Neural cell (in vitro differentiated cells): ENCODE measurements at regions not wholly inside any gene's neighbourhood (a gene's known extent, or its start where the extent isn't known, plus 50 kb on each side); places are given as distances from the start of the nearest gene placed in this dataset.
"Not testable (repeated sequence)": the region's sequence is repeated elsewhere in the genome, so short reads cannot be mapped to it uniquely, and the experiment has no call there.

ENCODE experiments used
- H2AFZ ChIP-seq: fragments of 200-600, 300-800 bp; sonication (generic), shearing (Covaris generic); 2 replicates; pipeline ENCODE4 v1.6.0; 2014; ENCODE audit warnings: low read depth, mild to moderate bottlenecking, antibody characterized with exemption, low read length, moderate library complexity
- H3F3A ChIP-seq: fragments of 200-600 bp; shearing (Covaris generic); 2 replicates; pipeline ENCODE4 v1.6.1; 2016; ENCODE audit warnings: mild to moderate bottlenecking, moderate library complexity, mixed read lengths, antibody characterized with exemption, low read length; ENCODE audit not compliant: insufficient read depth, poor library complexity, severe bottlenecking
- H3K27ac ChIP-seq: fragments of 200-600, 300-800 bp; sonication (generic), shearing (Covaris generic); 2 replicates; pipeline ENCODE4 v1.5.1; 2014; ENCODE audit warnings: mild to moderate bottlenecking, low read length, moderate library complexity
- H3K27me3 ChIP-seq: fragments of 300-800, 200-600 bp; sonication (generic), shearing (Covaris generic); 2 replicates; pipeline ENCODE4 v1.6.0; 2014; ENCODE audit warnings: mild to moderate bottlenecking, low read depth, low read length, moderate library complexity; ENCODE audit not compliant: insufficient read depth
- H3K36me3 ChIP-seq: fragments of 300-800, 200-600 bp; sonication (generic), shearing (Covaris generic); 2 replicates; pipeline ENCODE4 v1.5.1; 2014; ENCODE audit warnings: mild to moderate bottlenecking, antibody characterized with exemption, low read length, moderate library complexity; ENCODE audit not compliant: insufficient read depth
- H3K4me2 ChIP-seq: fragments of 300-800, 200-600 bp; sonication (generic), shearing (Covaris generic); 2 replicates; pipeline ENCODE4 v1.6.0; 2014; ENCODE audit warnings: mild to moderate bottlenecking, low read length
- H3K4me3 ChIP-seq: fragments of 300-800, 200-600 bp; sonication (generic), shearing (Covaris generic); 2 replicates; pipeline ENCODE4 v1.5.1; 2014; ENCODE audit warnings: mild to moderate bottlenecking, low read length, moderate library complexity
- H3K79me2 ChIP-seq: fragments of 200-600 bp; shearing (Covaris generic); replicated peaks from 2 replicates; pipeline ENCODE4 v1.6.0; 2014; ENCODE audit warnings: mild to moderate bottlenecking, low read length, moderate library complexity; ENCODE audit not compliant: insufficient read depth
- H3K9ac ChIP-seq: fragments of 300-800, 200-600 bp; sonication (generic), shearing (Covaris generic); 2 replicates; pipeline ENCODE4 v1.6.1; 2016; ENCODE audit warnings: mild to moderate bottlenecking, low read length, mixed read lengths
- H3K9me2 ChIP-seq: fragments of 200-600 bp; shearing (Covaris generic); 2 replicates; pipeline ENCODE4 v1.6.1; 2016; ENCODE audit warnings: mild to moderate bottlenecking, low read length, mixed read lengths; ENCODE audit not compliant: insufficient read depth
- H3K9me3 ChIP-seq: fragments of 200-600, 300-800 bp; sonication (generic), shearing (Covaris generic); 2 replicates; pipeline ENCODE4 v1.6.1; 2016; ENCODE audit warnings: mild to moderate bottlenecking, mixed run types, low read length, moderate library complexity, mixed read lengths
- H4K20me1 ChIP-seq: fragments of 200-600 bp; shearing (Covaris generic); 2 replicates; pipeline ENCODE4 v1.6.1; 2016; ENCODE audit warnings: mild to moderate bottlenecking, mixed run types; ENCODE audit not compliant: insufficient read depth
- EP300 ChIP-seq: fragments of 450-650 bp; conservative IDR thresholded peaks from 2 replicates; pipeline ENCODE4 v1.6.1; 2014; ENCODE audit warnings: antibody characterized with exemption, mild to moderate bottlenecking, moderate library complexity; ENCODE audit not compliant: poor library complexity, severe bottlenecking
- EZH2 ChIP-seq: fragments of 200-600, 300-800 bp; shearing (Covaris generic), sonication (generic); IDR thresholded peaks from 2 replicates; pipeline ENCODE4 v1.6.1; 2014; ENCODE audit warnings: antibody characterized with exemption, low read length, borderline replicate concordance, mild to moderate bottlenecking; ENCODE audit not compliant: insufficient read depth, poor library complexity, severe bottlenecking
- MXI1 ChIP-seq: fragments of 450-650 bp; conservative IDR thresholded peaks from 2 replicates; pipeline ENCODE4 v1.6.1; 2014; ENCODE audit warnings: antibody characterized with exemption, mild to moderate bottlenecking; ENCODE audit not compliant: poor library complexity, severe bottlenecking
- POLR2AphosphoS5 ChIP-seq: IDR thresholded peaks from 2 replicates; pipeline ENCODE4 v1.6.1; 2012
- RAD21 ChIP-seq: fragments of 450-650 bp; conservative IDR thresholded peaks from 2 replicates; pipeline ENCODE4 v1.6.1; 2014; ENCODE audit warnings: antibody characterized with exemption, mild to moderate bottlenecking, moderate library complexity
- SMC3 ChIP-seq: fragments of 450-650 bp; conservative IDR thresholded peaks from 2 replicates; pipeline ENCODE4 v1.6.1; 2014; ENCODE audit warnings: antibody characterized with exemption, mild to moderate bottlenecking, moderate library complexity; ENCODE audit not compliant: poor library complexity
- TAF1 ChIP-seq: IDR thresholded peaks from 2 replicates; pipeline ENCODE4 v1.6.1; 2012; ENCODE audit warnings: low read depth
- TF ChIP-seq, protein P1 (sequence below): IDR thresholded peaks from 2 replicates; pipeline ENCODE4 v1.6.1; 2012; ENCODE audit warnings: borderline replicate concordance
- TF ChIP-seq, protein P2 (sequence below): fragments of 450-650 bp; IDR thresholded peaks from 2 replicates; pipeline ENCODE4 v1.5.1; 2014; ENCODE audit warnings: antibody characterized with exemption, mild to moderate bottlenecking, moderate library complexity; ENCODE audit not compliant: poor library complexity, severe bottlenecking

DNA sequence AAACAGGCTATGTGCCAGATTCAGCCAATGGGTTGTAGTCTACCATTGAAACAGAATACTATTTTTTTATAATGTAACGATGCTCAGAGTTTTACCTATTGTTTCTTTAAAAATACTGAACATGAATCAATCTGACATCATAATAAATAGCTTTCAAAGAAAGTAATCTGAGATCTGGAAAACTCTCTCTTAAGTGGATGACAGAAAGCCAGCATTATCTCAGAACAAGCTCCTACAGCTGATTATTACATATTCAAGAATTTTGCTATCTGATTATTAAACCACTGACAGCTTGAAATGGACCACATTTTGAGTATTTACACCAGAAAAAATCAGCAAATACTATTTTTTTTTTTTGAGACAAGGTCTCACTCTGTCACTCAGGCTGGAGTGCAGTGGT lies 484.2 kb upstream of the SOX9 start:
- Histone ChIP-seq H3K36me3 (no peaks in the 10 kb centered on the region), H2AFZ (no peak overlapping the region), H3K9me2 (no peaks in the 10 kb centered on the region), H3K4me2 (no peak overlapping the region), H3K79me2 (no peaks in the 10 kb centered on the region), H3K4me3 (no peak overlapping the region), H3K27me3 (no peaks in the 10 kb centered on the region), H4K20me1 (no peaks in the 10 kb centered on the region), H3K27ac (peak overlapping the region; percentile 33), H3K9ac (no peak overlapping the region), H3F3A (no peaks in the 10 kb centered on the region), H3K9me3 (no peaks in the 10 kb centered on the region)
- no peak for TF ChIP-seq MXI1
- no peak for TF ChIP-seq POLR2AphosphoS5
- TF ChIP-seq RAD21, result no peak
- TF ChIP-seq EP300, result peak; percentile 65

DNA sequence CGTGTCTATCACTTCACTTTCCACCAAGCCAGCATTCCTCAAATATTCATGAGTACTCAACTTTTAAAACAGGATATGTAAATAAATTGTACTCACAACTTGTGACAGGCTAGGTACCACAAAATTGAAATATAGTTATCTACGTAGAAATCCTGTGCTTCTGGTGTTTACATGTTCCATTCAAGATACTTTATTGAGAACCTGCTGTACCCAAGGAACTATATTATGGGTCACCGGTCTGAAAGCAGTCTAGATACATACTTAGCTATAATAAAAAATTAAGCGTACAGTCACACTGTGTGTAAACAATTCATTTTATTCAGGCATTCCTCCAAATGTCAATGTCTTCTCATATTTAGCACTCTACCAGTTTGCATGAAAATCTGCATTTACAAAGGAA lies 482.2 kb upstream of the SOX9 start:
- H3K79me2 ChIP-seq, result no peaks in the 10 kb centered on the region
- H3K27ac ChIP-seq, result no peak overlapping the region
- H3K4me3 ChIP-seq, result no peak overlapping the region
- no peaks in the 10 kb centered on the region for H3F3A ChIP-seq
- H3K27me3 ChIP-seq, result no peaks in the 10 kb centered on the region
- no peak overlapping the region for H2AFZ ChIP-seq
- H3K36me3 ChIP-seq, result no peaks in the 10 kb centered on the region
- H3K9me2 ChIP-seq, result no peaks in the 10 kb centered on the region
- no peak overlapping the region for H3K9ac ChIP-seq
- no peak for TF ChIP-seq TAF1
- TF ChIP-seq, protein P1, sequence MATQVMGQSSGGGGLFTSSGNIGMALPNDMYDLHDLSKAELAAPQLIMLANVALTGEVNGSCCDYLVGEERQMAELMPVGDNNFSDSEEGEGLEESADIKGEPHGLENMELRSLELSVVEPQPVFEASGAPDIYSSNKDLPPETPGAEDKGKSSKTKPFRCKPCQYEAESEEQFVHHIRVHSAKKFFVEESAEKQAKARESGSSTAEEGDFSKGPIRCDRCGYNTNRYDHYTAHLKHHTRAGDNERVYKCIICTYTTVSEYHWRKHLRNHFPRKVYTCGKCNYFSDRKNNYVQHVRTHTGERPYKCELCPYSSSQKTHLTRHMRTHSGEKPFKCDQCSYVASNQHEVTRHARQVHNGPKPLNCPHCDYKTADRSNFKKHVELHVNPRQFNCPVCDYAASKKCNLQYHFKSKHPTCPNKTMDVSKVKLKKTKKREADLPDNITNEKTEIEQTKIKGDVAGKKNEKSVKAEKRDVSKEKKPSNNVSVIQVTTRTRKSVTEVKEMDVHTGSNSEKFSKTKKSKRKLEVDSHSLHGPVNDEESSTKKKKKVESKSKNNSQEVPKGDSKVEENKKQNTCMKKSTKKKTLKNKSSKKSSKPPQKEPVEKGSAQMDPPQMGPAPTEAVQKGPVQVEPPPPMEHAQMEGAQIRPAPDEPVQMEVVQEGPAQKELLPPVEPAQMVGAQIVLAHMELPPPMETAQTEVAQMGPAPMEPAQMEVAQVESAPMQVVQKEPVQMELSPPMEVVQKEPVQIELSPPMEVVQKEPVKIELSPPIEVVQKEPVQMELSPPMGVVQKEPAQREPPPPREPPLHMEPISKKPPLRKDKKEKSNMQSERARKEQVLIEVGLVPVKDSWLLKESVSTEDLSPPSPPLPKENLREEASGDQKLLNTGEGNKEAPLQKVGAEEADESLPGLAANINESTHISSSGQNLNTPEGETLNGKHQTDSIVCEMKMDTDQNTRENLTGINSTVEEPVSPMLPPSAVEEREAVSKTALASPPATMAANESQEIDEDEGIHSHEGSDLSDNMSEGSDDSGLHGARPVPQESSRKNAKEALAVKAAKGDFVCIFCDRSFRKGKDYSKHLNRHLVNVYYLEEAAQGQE, result no peak
- TF ChIP-seq RAD21, result no peak
- no peak overlapping the region for H3K4me2 ChIP-seq
- H4K20me1 ChIP-seq, result no peaks in the 10 kb centered on the region
- H3K9me3 ChIP-seq, result no peaks in the 10 kb centered on the region

DNA sequence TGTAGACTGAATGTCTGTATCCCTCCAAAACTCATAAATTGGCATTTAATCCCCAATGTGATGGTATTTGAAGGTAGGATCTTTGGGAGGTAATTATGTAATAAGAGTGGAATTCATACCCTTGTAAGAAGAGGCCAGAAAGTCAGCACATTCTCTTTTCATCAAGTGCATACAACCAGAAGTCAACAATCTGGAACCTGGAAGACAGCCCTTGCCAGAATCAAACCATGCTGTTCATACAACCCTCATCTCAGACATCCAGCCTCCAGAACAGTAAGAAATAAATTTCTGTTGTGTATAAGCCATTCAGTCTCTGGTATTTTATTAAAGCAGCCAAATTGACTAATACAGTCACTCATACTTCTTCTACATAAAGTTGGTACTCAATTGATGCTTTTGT lies 481.0 kb upstream of the SOX9 start:
- no peak overlapping the region for H2AFZ ChIP-seq
- H3K4me2 ChIP-seq, result no peak overlapping the region
- no peaks in the 10 kb centered on the region for H3F3A ChIP-seq
- no peak overlapping the region for H3K27ac ChIP-seq
- H3K27me3 ChIP-seq, result no peaks in the 10 kb centered on the region
- H3K9ac ChIP-seq, result no peak overlapping the region
- TF ChIP-seq POLR2AphosphoS5 (no peak), SMC3 (no peak), EP300 (no peak), TAF1 (no peak), MXI1 (no peak), RAD21 (no peak), EZH2 (no peak)
- TF ChIP-seq, protein P1, result no peak
- TF ChIP-seq, protein P2, sequence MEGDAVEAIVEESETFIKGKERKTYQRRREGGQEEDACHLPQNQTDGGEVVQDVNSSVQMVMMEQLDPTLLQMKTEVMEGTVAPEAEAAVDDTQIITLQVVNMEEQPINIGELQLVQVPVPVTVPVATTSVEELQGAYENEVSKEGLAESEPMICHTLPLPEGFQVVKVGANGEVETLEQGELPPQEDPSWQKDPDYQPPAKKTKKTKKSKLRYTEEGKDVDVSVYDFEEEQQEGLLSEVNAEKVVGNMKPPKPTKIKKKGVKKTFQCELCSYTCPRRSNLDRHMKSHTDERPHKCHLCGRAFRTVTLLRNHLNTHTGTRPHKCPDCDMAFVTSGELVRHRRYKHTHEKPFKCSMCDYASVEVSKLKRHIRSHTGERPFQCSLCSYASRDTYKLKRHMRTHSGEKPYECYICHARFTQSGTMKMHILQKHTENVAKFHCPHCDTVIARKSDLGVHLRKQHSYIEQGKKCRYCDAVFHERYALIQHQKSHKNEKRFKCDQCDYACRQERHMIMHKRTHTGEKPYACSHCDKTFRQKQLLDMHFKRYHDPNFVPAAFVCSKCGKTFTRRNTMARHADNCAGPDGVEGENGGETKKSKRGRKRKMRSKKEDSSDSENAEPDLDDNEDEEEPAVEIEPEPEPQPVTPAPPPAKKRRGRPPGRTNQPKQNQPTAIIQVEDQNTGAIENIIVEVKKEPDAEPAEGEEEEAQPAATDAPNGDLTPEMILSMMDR, result no peak
- H3K36me3 ChIP-seq, result no peaks in the 10 kb centered on the region
- no peak overlapping the region for H3K4me3 ChIP-seq
- H4K20me1 ChIP-seq, result no peaks in the 10 kb centered on the region
- H3K9me3 ChIP-seq, result no peaks in the 10 kb centered on the region
- H3K79me2 ChIP-seq, result no peaks in the 10 kb centered on the region
- H3K9me2 ChIP-seq, result no peaks in the 10 kb centered on the region

DNA sequence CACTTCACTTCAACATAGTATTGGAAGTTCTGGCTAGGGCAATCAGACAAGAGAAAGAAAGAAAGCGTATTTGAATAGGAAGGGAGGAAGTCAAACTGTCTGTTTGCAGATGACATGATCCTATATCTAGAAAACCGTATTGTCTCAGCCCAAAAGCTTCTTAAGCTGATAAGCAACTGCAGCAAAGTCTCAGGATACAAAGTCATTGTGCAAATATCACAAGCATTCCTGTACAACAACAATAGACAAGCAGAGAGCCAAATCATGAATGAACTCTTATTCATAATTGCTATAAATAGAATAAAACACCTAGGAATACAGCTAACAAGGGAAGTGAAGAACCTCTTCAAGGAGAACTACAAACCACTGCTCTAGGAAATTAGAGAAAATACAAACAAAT lies 473.9 kb upstream of the SOX9 start:
- not testable (repeated sequence) for H3K27me3 ChIP-seq, H3K9me2 ChIP-seq, H3F3A ChIP-seq, H3K4me3 ChIP-seq, H3K79me2 ChIP-seq, H4K20me1 ChIP-seq, H2AFZ ChIP-seq, H3K27ac ChIP-seq, H3K9me3 ChIP-seq, H3K4me2 ChIP-seq, H3K36me3 ChIP-seq, H3K9ac ChIP-seq
